Gastroesophageal sphincter (tissue), 3 donors: ENCODE measurements at regions not wholly inside any gene's neighbourhood (a gene's known extent, or its start where the extent isn't known, plus 50 kb on each side); places are given as distances from the start of the nearest gene placed in this dataset.

Experiments used
- CTCF ChIP-seq, 4 experiments: fragments of 200-600 bp in 2 of 4; fragments of 450-650 bp in 2 of 4; sonication (generic) in 1 of 4; IDR thresholded peaks; one replicate each; pipeline ENCODE4 v1.5.1; 2017 to 2019; ENCODE audit warnings: antibody characterized with exemption in 4 of 4, mild to moderate bottlenecking in 2 of 4, moderate library complexity in 2 of 4
- POLR2A ChIP-seq, 2 donors: fragments of 450-650 bp; IDR thresholded peaks; one replicate each; pipeline ENCODE4 v1.6.1; 2017; ENCODE audit warnings: antibody characterized with exemption in 2 of 2, mild to moderate bottlenecking in 2 of 2, moderate library complexity in 1 of 2

- TF ChIP-seq POLR2A (IDR thresholded peaks at IDR 0.05) (no peak), CTCF (IDR thresholded peaks at IDR 0.05) (no peak)
Measured at GRCh38 chr5:104049752-104050151, 487.2 kb upstream of the NUDT12 start.
